ENCODE measurements at regions not wholly inside any gene's neighbourhood (a gene's known extent, or its start where the extent isn't known, plus 50 kb on each side); places are given as distances from the start of the nearest gene placed in this dataset.

- TF ChIP-seq EZH2 (IDR thresholded peaks at IDR 0.05; ENCODE audit: borderline replicate concordance, low read depth, low read length, poor library complexity, severe bottlenecking) (no peak), CTCF (conservative IDR thresholded peaks at IDR 0.05; ENCODE audit: low read depth, low read length) (no peak)
- Histone ChIP-seq H3K4me1 (ENCODE audit: insufficient read depth, low read length, poor library complexity, severe bottlenecking) (no peaks in the 10 kb centered on the region), H3K27me3 (replicated peaks; ENCODE audit: insufficient read depth, low read depth, low read length, poor library complexity) (no peaks in the 10 kb centered on the region), H3K27ac (ENCODE audit: low read depth, low read length, poor library complexity, severe bottlenecking) (no peak overlapping the region), H3K36me3 (ENCODE audit: insufficient read depth, low read length, poor library complexity, severe bottlenecking) (no peaks in the 10 kb centered on the region), H3K9me3 (ENCODE audit: low read depth, low read length, poor library complexity, severe bottlenecking) (no peaks in the 10 kb centered on the region), H3K4me3 (ENCODE audit: low read depth, low read length, poor library complexity, severe bottlenecking) (no peak overlapping the region)
- ChIA-PET CTCF (no interaction called here), POLR2A (ENCODE audit: low non-redundant PET) (interaction anchor here (0.6 kb wide), 1 partner anchor 40 kb away, joined by 5 read pairs; no protein-coding TSS in a partner anchor)
- BruUV-seq (replicated peaks), result no TSS peak
- intact Hi-C loops (cut with micrococcal nuclease; ENCODE audit: unreplicated experiment), result no loop called here
- no peak for DNase-seq (ENCODE audit: low spot score)
Observed at GRCh38 chr7:131219312-131220041, 108.2 kb upstream of the MKLN1 start.

- BruUV-seq (replicated peaks), result no TSS peak
- intact Hi-C loops (cut with micrococcal nuclease; ENCODE audit: unreplicated experiment), result no loop called here
- DNase-seq (ENCODE audit: low spot score), result no peak
- H3K36me3 ChIP-seq (ENCODE audit: insufficient read depth, low read length, poor library complexity, severe bottlenecking), result no peaks in the 10 kb centered on the region
- TF ChIP-seq EZH2 (IDR thresholded peaks at IDR 0.05; ENCODE audit: borderline replicate concordance, low read depth, low read length, poor library complexity, severe bottlenecking), result no peak
- TF ChIP-seq CTCF (conservative IDR thresholded peaks at IDR 0.05; ENCODE audit: low read depth, low read length), result no peak
- H3K27me3 ChIP-seq (replicated peaks; ENCODE audit: insufficient read depth, low read depth, low read length, poor library complexity), result no peaks in the 10 kb centered on the region
- POLR2A ChIA-PET (ENCODE audit: low non-redundant PET), result no interaction called here
- CTCF ChIA-PET, result no interaction called here
- no peak overlapping the region for H3K27ac ChIP-seq (ENCODE audit: low read depth, low read length, poor library complexity, severe bottlenecking)
- H3K9me3 ChIP-seq (ENCODE audit: low read depth, low read length, poor library complexity, severe bottlenecking), result no peaks in the 10 kb centered on the region
- no peaks in the 10 kb centered on the region for H3K4me1 ChIP-seq (ENCODE audit: insufficient read depth, low read length, poor library complexity, severe bottlenecking)
- no peak overlapping the region for H3K4me3 ChIP-seq (ENCODE audit: low read depth, low read length, poor library complexity, severe bottlenecking)
Observed at GRCh38 chr7:131221061-131221460, 106.6 kb upstream of the MKLN1 start.

GRCh38 chr7:131222171-131222570 is 105.5 kb upstream of the MKLN1 start:
- Histone ChIP-seq H3K36me3 (ENCODE audit: insufficient read depth, low read length, poor library complexity, severe bottlenecking) (no peaks in the 10 kb centered on the region), H3K4me1 (ENCODE audit: insufficient read depth, low read length, poor library complexity, severe bottlenecking) (no peaks in the 10 kb centered on the region), H3K4me3 (ENCODE audit: low read depth, low read length, poor library complexity, severe bottlenecking) (no peak overlapping the region), H3K27ac (ENCODE audit: low read depth, low read length, poor library complexity, severe bottlenecking) (no peak overlapping the region), H3K9me3 (ENCODE audit: low read depth, low read length, poor library complexity, severe bottlenecking) (no peaks in the 10 kb centered on the region), H3K27me3 (replicated peaks; ENCODE audit: insufficient read depth, low read depth, low read length, poor library complexity) (no peaks in the 10 kb centered on the region)
- DNase-seq (ENCODE audit: low spot score), result peak; percentile 37
- CTCF ChIA-PET, result interaction anchor here (0.6 kb wide), 1 partner anchor 95 kb away, joined by 9 read pairs; no protein-coding TSS in a partner anchor
- TF ChIP-seq EZH2 (IDR thresholded peaks at IDR 0.05; ENCODE audit: borderline replicate concordance, low read depth, low read length, poor library complexity, severe bottlenecking), result no peak
- 0 out of 2 replicates have a peak, but pooled peaks have one; percentile 17 for TF ChIP-seq CTCF (conservative IDR thresholded peaks at IDR 0.05; ENCODE audit: low read depth, low read length)
- POLR2A ChIA-PET (ENCODE audit: low non-redundant PET), result no interaction called here
- BruUV-seq (replicated peaks), result no TSS peak
- intact Hi-C loops (cut with micrococcal nuclease; ENCODE audit: unreplicated experiment), result no loop called here

Measured in A673 (cell line).